IMR-90 (cell line): ENCODE measurements at regions not wholly inside any gene's neighbourhood (a gene's known extent, or its start where the extent isn't known, plus 50 kb on each side); places are given as distances from the start of the nearest gene placed in this dataset.

Source experiments
- ATAC-seq: fragments of 200-7000 bp; cut with Tn5 transposase; 2 replicates; pipeline ENCODE4 v1.9.1; 2020; ENCODE audit warnings: low read depth, mild to moderate bottlenecking, moderate library complexity
- BruUV-seq: library from RNA; stranded (reverse); fragments of 400-500 nt; replicated peaks from 2 replicates; lab custom pipeline; 2021; lab: Mats Ljungman, UMichigan
- CTCF ChIA-PET: fragments of 300-600 bp; formaldehyde crosslinking; extraction: SDS; loops from one replicate; lab custom pipeline; 2021; ENCODE audit warnings: antibody characterized with exemption; lab: Yijun Ruan, JAX
- POLR2A ChIA-PET: fragments of 300-600 bp; sonication (Branson Sonifier 250); formaldehyde crosslinking; loops from one replicate; lab custom pipeline; 2022; ENCODE audit warnings: antibody characterized with exemption; ENCODE audit not compliant: unreplicated experiment; lab: Charles Lee
- DNase-seq: peaks from one replicate; pipeline ENCODE4 v3.0.0; 2013
- H2AFZ ChIP-seq: replicated peaks from 2 replicates; pipeline ENCODE3; 2013; ENCODE audit warnings: low read length, mild to moderate bottlenecking; ENCODE audit not compliant: poor library complexity
- H2AK5ac ChIP-seq: 2 replicates; pipeline ENCODE4 v1.6.1; 2013; ENCODE audit warnings: low read depth, low read length, inconsistent platforms
- H2AK9ac ChIP-seq: replicated peaks from 2 replicates; pipeline ENCODE3; 2013; ENCODE audit warnings: mild to moderate bottlenecking, low read depth, low read length, moderate library complexity; ENCODE audit not compliant: poor library complexity
- H2BK120ac ChIP-seq: 2 replicates; pipeline ENCODE4 v1.6.1; 2013; ENCODE audit warnings: low read depth, low read length, inconsistent platforms
- H2BK15ac ChIP-seq: 3 replicates; pipeline ENCODE4 v1.6.1; 2013; ENCODE audit warnings: low read depth, low read length, inconsistent platforms
- H2BK20ac ChIP-seq: 2 replicates; pipeline ENCODE4 v1.6.1; 2013; ENCODE audit warnings: low read depth, mild to moderate bottlenecking, inconsistent platforms, low read length, moderate library complexity
- H2BK5ac ChIP-seq: 2 replicates; pipeline ENCODE4 v1.6.1; 2013; ENCODE audit warnings: mild to moderate bottlenecking, low read depth, low read length, inconsistent platforms; ENCODE audit not compliant: poor library complexity, severe bottlenecking
- H3K14ac ChIP-seq: replicated peaks from 2 replicates; pipeline ENCODE4 v1.6.1; 2013; ENCODE audit warnings: low read depth, low read length, inconsistent platforms
- H3K18ac ChIP-seq: 2 replicates; pipeline ENCODE4 v1.6.1; 2013; ENCODE audit warnings: low read depth, low read length, control low read depth
- H3K23ac ChIP-seq: 2 replicates; pipeline ENCODE4 v1.6.1; 2013; ENCODE audit warnings: low read depth, low read length, inconsistent platforms
- H3K27ac ChIP-seq: 2 replicates; pipeline ENCODE4 v1.5.1; 2013; ENCODE audit warnings: mild to moderate bottlenecking, control low read depth, low read length; ENCODE audit not compliant: insufficient read depth
- H3K27me3 ChIP-seq: 2 replicates; pipeline ENCODE4 v1.6.1; 2013; ENCODE audit warnings: low read length; ENCODE audit not compliant: control insufficient read depth, insufficient read depth
- H3K36me3 ChIP-seq: 2 replicates; pipeline ENCODE4 v1.6.1; 2013; ENCODE audit warnings: low read length, mixed read lengths; ENCODE audit not compliant: control insufficient read depth, insufficient read depth
- H3K4ac ChIP-seq: 2 replicates; pipeline ENCODE4 v1.6.1; 2013; ENCODE audit warnings: low read depth, low read length, inconsistent platforms
- H3K4me1 ChIP-seq: 2 replicates; pipeline ENCODE4 v1.6.1; 2013; ENCODE audit warnings: low read length, mixed read lengths; ENCODE audit not compliant: control insufficient read depth, insufficient read depth
- H3K4me2 ChIP-seq: 2 replicates; pipeline ENCODE4 v1.6.1; 2013; ENCODE audit warnings: low read depth, mild to moderate bottlenecking, control low read depth, low read length, moderate library complexity
- H3K4me3 ChIP-seq: 2 replicates; pipeline ENCODE4 v1.5.1; 2013; ENCODE audit warnings: low read depth, mild to moderate bottlenecking, control low read depth, low read length, moderate library complexity; ENCODE audit not compliant: insufficient read depth
- H3K56ac ChIP-seq: 2 replicates; pipeline ENCODE4 v1.6.1; 2013; ENCODE audit warnings: low read length, inconsistent platforms; ENCODE audit not compliant: insufficient read depth; ENCODE audit errors: extremely low read depth
- H3K79me1 ChIP-seq, 2 experiments: 2 replicates each; pipeline ENCODE4 v1.6.1; 2013; ENCODE audit warnings: low read length in 2 of 2, inconsistent platforms in 1 of 2, low read depth in 1 of 2
- H3K9ac ChIP-seq: 2 replicates; pipeline ENCODE4 v1.6.1; 2013; ENCODE audit warnings: low read depth, low read length, control low read depth
- H3K9me1 ChIP-seq: 2 replicates; pipeline ENCODE4 v1.6.1; 2013; ENCODE audit warnings: low read length, inconsistent platforms; ENCODE audit not compliant: insufficient read depth
- H3K9me3 ChIP-seq: 2 replicates; pipeline ENCODE4 v1.6.1; 2013; ENCODE audit warnings: low read length; ENCODE audit not compliant: control insufficient read depth, insufficient read depth
- H4K20me1 ChIP-seq: 2 replicates; pipeline ENCODE4 v1.6.1; 2013; ENCODE audit warnings: low read length, inconsistent platforms; ENCODE audit not compliant: insufficient read depth
- H4K5ac ChIP-seq: 2 replicates; pipeline ENCODE4 v1.6.1; 2013; ENCODE audit warnings: mild to moderate bottlenecking, low read depth, low read length, control low read depth
- H4K8ac ChIP-seq, 2 experiments: 2 replicates each; pipeline ENCODE4 v1.6.1; 2013; ENCODE audit warnings: low read depth in 2 of 2, low read length in 2 of 2, control low read depth in 1 of 2, inconsistent platforms in 1 of 2
- H4K91ac ChIP-seq: 2 replicates; pipeline ENCODE4 v1.6.1; 2013; ENCODE audit warnings: low read depth, low read length, inconsistent platforms; ENCODE audit not compliant: insufficient read depth
- BHLHE40 ChIP-seq: fragments of 150-350 bp; IDR thresholded peaks from 2 replicates; pipeline ENCODE4 v1.6.1; 2016; ENCODE audit warnings: mild to moderate bottlenecking, low read depth, low read length
- CHD1 ChIP-seq: IDR thresholded peaks from 2 replicates; pipeline ENCODE4 v1.6.1; 2012; ENCODE audit warnings: low read depth, low read length, improper control_type of control experiment
- CTCF ChIP-seq: conservative IDR thresholded peaks from 2 replicates; pipeline ENCODE4 v1.5.1; 2012; ENCODE audit warnings: mild to moderate bottlenecking, low read depth, low read length, improper control_type of control experiment
- FOS ChIP-seq: fragments of 150-350 bp; IDR thresholded peaks from 2 replicates; pipeline ENCODE4 v1.6.1; 2016; ENCODE audit warnings: low read depth, low read length
- MAZ ChIP-seq: IDR thresholded peaks from 2 replicates; pipeline ENCODE4 v1.6.1; 2012; ENCODE audit warnings: low read depth, mild to moderate bottlenecking, low read length, improper control_type of control experiment, moderate library complexity, borderline replicate concordance
- NFE2L2 ChIP-seq: fragments of 150-350 bp; IDR thresholded peaks from 2 replicates; pipeline ENCODE4 v1.6.1; 2016; ENCODE audit warnings: low read depth, mild to moderate bottlenecking, low read length
- POLR2A ChIP-seq: IDR thresholded peaks from 2 replicates; pipeline ENCODE4 v1.6.1; 2012; ENCODE audit warnings: mild to moderate bottlenecking, low read depth, low read length
- RFX5 ChIP-seq: IDR thresholded peaks from 2 replicates; pipeline ENCODE4 v1.8.0; 2012; ENCODE audit warnings: low read depth, mild to moderate bottlenecking, low read length, moderate library complexity
- WGBS, 2 experiments: methylation state at CpG; one replicate each; pipeline versions ENCODE4 v1.1.5 to v1.1.7; 2013; ENCODE audit warnings: missing lambda C conversion rate in 2 of 2; ENCODE audit not compliant: insufficient read length in 1 of 2; ENCODE audit errors: extremely low coverage in 2 of 2; 5-methylcytosine and 5-hydroxymethylcytosine counted together
- dilution Hi-C: fragments of 300-500 bp; cut with HindIII; formaldehyde crosslinking; loops from one replicate; pipeline ENCODE4 v1.14.3; 2018; ENCODE audit warnings: low sequenced_read_pairs; ENCODE audit not compliant: unreplicated experiment
- in situ Hi-C: fragments of 300-500 bp; cut with MboI; formaldehyde crosslinking; loops from 3 replicates; pipeline ENCODE4 v1.14.3; 2019; ENCODE audit warnings: low sequenced_read_pairs, inconsistent platforms, mixed read lengths
- intact Hi-C: fragments of 100-400 bp; cut with micrococcal nuclease; formaldehyde crosslinking; loops from 2 replicates; pipeline ENCODE4 v1.10.0; 2022

GRCh38 chr5:157951673-157952373 lies 92.9 kb upstream of the CLINT1 start:
- in situ Hi-C loops: no loop called here
- Histone ChIP-seq H3K18ac (no peak overlapping the region), H4K91ac (no peak overlapping the region), H2BK5ac (no peak overlapping the region), H4K8ac (no peak overlapping the region), H3K14ac (no peak overlapping the region), H3K27ac (no peak overlapping the region), H2AFZ (no peak overlapping the region), H3K27me3 (peaks cover 2% of the 10 kb centered on the region; the same call in 1 of the 2 replicates), H4K20me1 (no peaks in the 10 kb centered on the region), H3K4ac (no peak overlapping the region), H3K9me3 (no peaks in the 10 kb centered on the region), H3K9ac (no peak overlapping the region), H3K56ac (no peak overlapping the region), H2BK20ac (no peak overlapping the region), H3K4me1 (no peaks in the 10 kb centered on the region), H2BK120ac (no peak overlapping the region), H3K79me1 (no peaks in the 10 kb centered on the region), H3K9me1 (no peaks in the 10 kb centered on the region), H3K4me2 (no peak overlapping the region), H2BK15ac (no peak overlapping the region), H3K23ac (no peak overlapping the region), H4K5ac (no peak overlapping the region), H2AK9ac (no peak overlapping the region), H2AK5ac (no peak overlapping the region), H3K36me3 (no peaks in the 10 kb centered on the region), H3K4me3 (no peak overlapping the region)
- POLR2A ChIA-PET: no interaction called here
- ATAC-seq (no peak), DNase-seq (no peak)
- intact Hi-C loops: no loop called here
- no CpG with 5 or more reads among the region's 4 CpGs for WGBS, 2 experiments
- no peak for TF ChIP-seq NFE2L2
- TF ChIP-seq CHD1: no peak
- no peak for TF ChIP-seq MAZ
- TF ChIP-seq FOS: no peak
- TF ChIP-seq BHLHE40: no peak
- no peak for TF ChIP-seq CTCF
- TF ChIP-seq POLR2A: no peak
- TF ChIP-seq RFX5: no peak
- CTCF ChIA-PET: no interaction called here
- dilution Hi-C loops: no loop called here
- no TSS peak for BruUV-seq
